H9 (cell line): ENCODE measurements at regions not wholly inside any gene's neighbourhood (a gene's known extent, or its start where the extent isn't known, plus 50 kb on each side); places are given as distances from the start of the nearest gene placed in this dataset.

Source experiments
- DNase-seq: peaks from one replicate; pipeline ENCODE4 v3.0.0-alpha.2; 2017
- H2AFZ ChIP-seq: one replicate; pipeline ENCODE4 v1.6.1; 2013; ENCODE audit warnings: mild to moderate bottlenecking, low read length, control low read depth, moderate library complexity
- H2AK5ac ChIP-seq: 2 replicates; pipeline ENCODE4 v1.6.1; 2013; ENCODE audit warnings: low read length, control low read depth, mixed read lengths; ENCODE audit not compliant: insufficient read length
- H2BK120ac ChIP-seq: one replicate; pipeline ENCODE4 v1.6.1; 2013; ENCODE audit warnings: low read depth, mild to moderate bottlenecking, low read length, control low read depth, inconsistent platforms; ENCODE audit not compliant: poor library complexity, severe bottlenecking
- H2BK12ac ChIP-seq: 2 replicates; pipeline ENCODE4 v1.6.1; 2013; ENCODE audit warnings: low read length, control low read depth, mixed read lengths, low read depth; ENCODE audit not compliant: insufficient read length
- H2BK15ac ChIP-seq: 2 replicates; pipeline ENCODE4 v1.6.1; 2013; ENCODE audit warnings: low read depth, low read length, control low read depth
- H2BK20ac ChIP-seq: one replicate; pipeline ENCODE4 v1.6.1; 2013; ENCODE audit warnings: low read depth, mild to moderate bottlenecking, low read length, control low read depth, inconsistent platforms; ENCODE audit not compliant: poor library complexity, severe bottlenecking
- H2BK5ac ChIP-seq: 2 replicates; pipeline ENCODE4 v1.6.1; 2013; ENCODE audit warnings: low read length, control low read depth, mixed read lengths; ENCODE audit not compliant: insufficient read length
- H3K14ac ChIP-seq: 2 replicates; pipeline ENCODE4 v1.6.1; 2013; ENCODE audit warnings: low read length, control low read depth; ENCODE audit not compliant: insufficient read depth
- H3K18ac ChIP-seq: 2 replicates; pipeline ENCODE4 v1.6.1; 2013; ENCODE audit warnings: low read depth, mild to moderate bottlenecking, mixed read lengths, low read length, control low read depth; ENCODE audit not compliant: insufficient read length
- H3K23ac ChIP-seq: 2 replicates; pipeline ENCODE4 v1.6.1; 2013; ENCODE audit warnings: low read length, control low read depth, mixed read lengths, low read depth; ENCODE audit not compliant: insufficient read length
- H3K23me2 ChIP-seq: 2 replicates; pipeline ENCODE4 v1.6.1; 2013; ENCODE audit warnings: low read depth, mild to moderate bottlenecking, mixed read lengths, low read length, control low read depth; ENCODE audit not compliant: insufficient read length, poor library complexity, severe bottlenecking
- H3K27ac ChIP-seq: 2 replicates; pipeline ENCODE4 v1.5.1; 2013; ENCODE audit warnings: low read length, control low read depth, mixed read lengths, low read depth; ENCODE audit not compliant: insufficient read length
- H3K27me3 ChIP-seq: 2 replicates; pipeline ENCODE4 v1.6.1; 2013; ENCODE audit warnings: low read length, control low read depth, inconsistent platforms; ENCODE audit not compliant: insufficient read depth
- H3K4ac ChIP-seq: 2 replicates; pipeline ENCODE4 v1.6.1; 2013; ENCODE audit warnings: low read depth, mild to moderate bottlenecking, control low read depth, inconsistent platforms, low read length, moderate library complexity
- H3K4me1 ChIP-seq: 2 replicates; pipeline ENCODE4 v1.6.1; 2013; ENCODE audit warnings: low read length, control low read depth, inconsistent platforms; ENCODE audit not compliant: insufficient read depth
- H3K4me2 ChIP-seq: 2 replicates; pipeline ENCODE4 v1.6.1; 2013; ENCODE audit warnings: low read length, control low read depth, mixed read lengths; ENCODE audit not compliant: insufficient read length, insufficient read depth
- H3K56ac ChIP-seq: 2 replicates; pipeline ENCODE4 v1.6.1; 2013; ENCODE audit warnings: low read depth, mild to moderate bottlenecking, mixed read lengths, low read length, control low read depth; ENCODE audit not compliant: insufficient read length
- H3K79me1 ChIP-seq: 2 replicates; pipeline ENCODE4 v1.6.1; 2013; ENCODE audit warnings: low read depth, mild to moderate bottlenecking, moderate library complexity, low read length, control low read depth, inconsistent platforms; ENCODE audit not compliant: insufficient read depth, poor library complexity, severe bottlenecking
- H3K79me2 ChIP-seq: 2 replicates; pipeline ENCODE4 v1.6.1; 2013; ENCODE audit warnings: low read length, control low read depth, inconsistent platforms; ENCODE audit not compliant: insufficient read depth
- H3K9ac ChIP-seq: 2 replicates; pipeline ENCODE4 v1.6.1; 2013; ENCODE audit warnings: low read length, control low read depth, mixed read lengths; ENCODE audit not compliant: insufficient read length; ENCODE audit errors: extremely low read depth
- H3K9me3 ChIP-seq: one replicate; pipeline ENCODE4 v1.6.1; 2013; ENCODE audit warnings: low read depth, low read length, inconsistent platforms; ENCODE audit not compliant: control insufficient read depth
- H3T11ph ChIP-seq: one replicate; pipeline ENCODE4 v1.6.1; 2013; ENCODE audit warnings: mild to moderate bottlenecking, low read length, control low read depth, inconsistent platforms
- H4K20me1 ChIP-seq: one replicate; pipeline ENCODE4 v1.6.1; 2013; ENCODE audit not compliant: control insufficient read depth, insufficient read length, insufficient read depth
- H4K5ac ChIP-seq: 2 replicates; pipeline ENCODE4 v1.6.1; 2013; ENCODE audit warnings: low read depth, mild to moderate bottlenecking, mixed read lengths, low read length, control low read depth; ENCODE audit not compliant: insufficient read length
- H4K8ac ChIP-seq: replicated peaks from 2 replicates; pipeline ENCODE4 v1.6.1; 2013; ENCODE audit warnings: low read length, control low read depth, mixed read lengths, low read depth; ENCODE audit not compliant: insufficient read length
- H4K91ac ChIP-seq: 2 replicates; pipeline ENCODE4 v1.6.1; 2013; ENCODE audit warnings: low read depth, mild to moderate bottlenecking, moderate library complexity, mixed read lengths, low read length, control low read depth; ENCODE audit not compliant: insufficient read length
- H3K27ac Mint-ChIP-seq, 3 experiments: 2 replicates in 2 of 3; 3 replicates in 1 of 3; pipeline ENCODE4 v1.8.0; 2020 to 2021; ENCODE audit warnings: mixed read lengths in 3 of 3, mild to moderate bottlenecking in 1 of 3, moderate library complexity in 1 of 3
- H3K27me3 Mint-ChIP-seq: 2 replicates; pipeline ENCODE4 v1.8.0; 2021; ENCODE audit warnings: low read depth, mild to moderate bottlenecking, moderate library complexity, mixed read lengths
- H3K36me3 Mint-ChIP-seq, 3 experiments: 2 replicates in 2 of 3; 3 replicates in 1 of 3; pipeline ENCODE4 v1.8.0; 2020 to 2021; ENCODE audit warnings: low read depth in 3 of 3, mixed read lengths in 3 of 3; ENCODE audit not compliant: insufficient read depth in 1 of 3
- H3K4me1 Mint-ChIP-seq, 2 experiments: 2 replicates each; pipeline ENCODE4 v1.8.0; 2020; ENCODE audit warnings: mixed read lengths in 2 of 2
- H3K4me3 Mint-ChIP-seq, 2 experiments: 2 replicates in 1 of 2; 3 replicates in 1 of 2; pipeline ENCODE4 v1.8.0; 2020 to 2021; ENCODE audit warnings: mild to moderate bottlenecking in 2 of 2, mixed read lengths in 2 of 2, moderate library complexity in 1 of 2
- H3K9me3 Mint-ChIP-seq, 2 experiments: 2 replicates in 1 of 2; 3 replicates in 1 of 2; pipeline ENCODE4 v1.8.0; 2020; ENCODE audit warnings: mild to moderate bottlenecking in 2 of 2, mixed read lengths in 2 of 2, moderate library complexity in 1 of 2
- CTCF ChIP-seq: fragments of 200-600 bp; sonication (generic); conservative IDR thresholded peaks from 3 replicates; pipeline ENCODE4 v1.8.0; 2021; ENCODE audit warnings: antibody characterized with exemption, mild to moderate bottlenecking

- no peak overlapping the region for H3T11ph ChIP-seq
- H2BK20ac ChIP-seq, result no peak overlapping the region
- no peaks in the 10 kb centered on the region for H3K23me2 ChIP-seq
- Mint-ChIP-seq H3K4me3 (no peak overlapping the region), H3K4me1 (peaks cover 9 to 13% of the 10 kb centered on the region in 2 experiments), H3K36me3 (peaks cover 0 to 6% (median 5%) of the 10 kb centered on the region in 3 experiments; a peak in 5 of 7 replicates), H3K27me3 (no peaks in the 10 kb centered on the region), H3K27ac (no peak overlapping the region), H3K9me3 (peaks cover 2 to 4% of the 10 kb centered on the region in 2 experiments; a peak in 4 of 5 replicates)
- H3K79me2 ChIP-seq, result no peaks in the 10 kb centered on the region
- no peak for DNase-seq
- H3K27ac ChIP-seq, result no peak overlapping the region
- TF ChIP-seq CTCF, result no peak
- H3K79me1 ChIP-seq, result no peaks in the 10 kb centered on the region
- no peak overlapping the region for H2AK5ac ChIP-seq
- no peak overlapping the region for H2BK5ac ChIP-seq
- H3K4ac ChIP-seq, result no peak overlapping the region
- H3K56ac ChIP-seq, result no peak overlapping the region
- no peak overlapping the region for H4K91ac ChIP-seq
- H4K8ac ChIP-seq, result no peak overlapping the region
- H3K18ac ChIP-seq, result no peak overlapping the region
- H2AFZ ChIP-seq, result no peak overlapping the region
- no peak overlapping the region for H3K9ac ChIP-seq
- no peak overlapping the region for H2BK15ac ChIP-seq
- H3K23ac ChIP-seq, result no peak overlapping the region
- H4K20me1 ChIP-seq, result no peaks in the 10 kb centered on the region
- H3K4me1 ChIP-seq, result peaks cover 3% of the 10 kb centered on the region; the same call in 1 of the 2 replicates
- H2BK120ac ChIP-seq, result no peak overlapping the region
- H3K9me3 ChIP-seq, result no peaks in the 10 kb centered on the region
- no peak overlapping the region for H2BK12ac ChIP-seq
- H3K4me2 ChIP-seq, result no peak overlapping the region
- H3K27me3 ChIP-seq, result no peaks in the 10 kb centered on the region
- no peak overlapping the region for H3K14ac ChIP-seq
- no peak overlapping the region for H4K5ac ChIP-seq
These were observed 1736.9 kb upstream of the CELF4 start for GRCh38 chr18:39302481-39302880.
